ENCODE measurements at regions not wholly inside any gene's neighbourhood (a gene's known extent, or its start where the extent isn't known, plus 50 kb on each side); places are given as distances from the start of the nearest gene placed in this dataset.

DNA sequence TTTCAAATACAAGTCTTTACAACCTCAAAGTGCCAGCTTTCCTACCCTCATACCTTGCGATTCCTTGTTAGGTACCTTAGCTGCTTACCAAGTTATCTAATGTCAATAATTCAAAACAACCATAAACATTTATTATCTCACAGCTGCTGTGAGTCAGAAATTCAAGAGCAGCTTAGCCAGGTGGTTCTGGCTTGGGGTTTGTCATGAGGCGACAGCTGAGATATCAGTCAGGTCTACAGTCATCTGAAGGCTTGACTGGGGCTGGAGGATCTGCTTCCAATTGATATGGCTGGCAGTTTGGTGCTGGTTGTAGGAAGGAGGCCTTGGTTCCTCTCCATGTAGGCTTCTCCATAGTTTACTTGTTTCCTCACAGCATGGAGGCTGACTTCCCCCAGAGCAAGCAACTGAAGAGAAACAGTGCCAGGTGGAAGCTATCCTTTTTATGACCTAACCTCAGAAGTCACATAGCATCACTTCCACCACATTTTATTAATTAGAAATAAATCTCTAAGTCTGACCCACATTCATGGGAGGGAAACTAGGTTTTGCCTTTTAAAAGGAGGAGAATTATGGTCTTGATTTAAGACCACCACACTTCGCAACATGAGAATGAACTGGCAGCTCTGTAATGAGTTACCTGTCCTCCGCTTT is 103.3 kb upstream of the FGGY start:
- H3K27me3 ChIP-seq (ENCODE audit: control insufficient read depth, insufficient read depth, low read length): no peaks in the 10 kb centered on the region
- H3K4me3 ChIP-seq (ENCODE audit: low read depth, low read length): no peak overlapping the region
- DNase-seq (ENCODE audit: low read depth): no peak
- H3K36me3 ChIP-seq (ENCODE audit: control insufficient read depth, insufficient read depth, low read length): no peaks in the 10 kb centered on the region
- TF ChIP-seq, protein P1, sequence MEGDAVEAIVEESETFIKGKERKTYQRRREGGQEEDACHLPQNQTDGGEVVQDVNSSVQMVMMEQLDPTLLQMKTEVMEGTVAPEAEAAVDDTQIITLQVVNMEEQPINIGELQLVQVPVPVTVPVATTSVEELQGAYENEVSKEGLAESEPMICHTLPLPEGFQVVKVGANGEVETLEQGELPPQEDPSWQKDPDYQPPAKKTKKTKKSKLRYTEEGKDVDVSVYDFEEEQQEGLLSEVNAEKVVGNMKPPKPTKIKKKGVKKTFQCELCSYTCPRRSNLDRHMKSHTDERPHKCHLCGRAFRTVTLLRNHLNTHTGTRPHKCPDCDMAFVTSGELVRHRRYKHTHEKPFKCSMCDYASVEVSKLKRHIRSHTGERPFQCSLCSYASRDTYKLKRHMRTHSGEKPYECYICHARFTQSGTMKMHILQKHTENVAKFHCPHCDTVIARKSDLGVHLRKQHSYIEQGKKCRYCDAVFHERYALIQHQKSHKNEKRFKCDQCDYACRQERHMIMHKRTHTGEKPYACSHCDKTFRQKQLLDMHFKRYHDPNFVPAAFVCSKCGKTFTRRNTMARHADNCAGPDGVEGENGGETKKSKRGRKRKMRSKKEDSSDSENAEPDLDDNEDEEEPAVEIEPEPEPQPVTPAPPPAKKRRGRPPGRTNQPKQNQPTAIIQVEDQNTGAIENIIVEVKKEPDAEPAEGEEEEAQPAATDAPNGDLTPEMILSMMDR (IDR thresholded peaks at IDR 0.05; ENCODE audit: insufficient read depth, low read length, poor library complexity, severe bottlenecking): no peak

DNA sequence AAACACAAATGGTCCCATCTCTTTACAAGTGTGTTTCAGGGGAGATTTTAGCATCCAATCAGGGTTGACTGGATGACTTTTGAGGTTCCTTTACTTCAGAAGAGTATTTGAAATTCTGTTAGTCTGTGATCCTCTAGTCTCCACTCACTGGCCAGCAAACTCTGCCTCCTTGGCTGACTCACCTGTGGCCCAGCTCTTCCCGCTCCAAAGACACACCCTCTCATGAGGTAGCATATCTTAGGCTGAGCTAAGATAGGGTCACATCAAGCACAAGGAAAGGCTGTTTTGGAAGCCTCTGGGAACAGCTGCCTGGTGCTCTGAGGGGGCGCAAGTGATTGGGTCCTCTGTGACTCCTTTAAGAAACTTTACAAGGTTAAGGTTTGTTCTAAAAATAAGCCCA is 102.3 kb upstream of the FGGY start:
- Histone ChIP-seq H3K36me3 (ENCODE audit: control insufficient read depth, insufficient read depth, low read length) (no peaks in the 10 kb centered on the region), H3K4me3 (ENCODE audit: low read depth, low read length) (no peak overlapping the region), H3K27me3 (ENCODE audit: control insufficient read depth, insufficient read depth, low read length) (no peaks in the 10 kb centered on the region)
- DNase-seq (ENCODE audit: low read depth): no peak
- TF ChIP-seq, protein P1 (IDR thresholded peaks at IDR 0.05; ENCODE audit: insufficient read depth, low read length, poor library complexity, severe bottlenecking): no peak

DNA sequence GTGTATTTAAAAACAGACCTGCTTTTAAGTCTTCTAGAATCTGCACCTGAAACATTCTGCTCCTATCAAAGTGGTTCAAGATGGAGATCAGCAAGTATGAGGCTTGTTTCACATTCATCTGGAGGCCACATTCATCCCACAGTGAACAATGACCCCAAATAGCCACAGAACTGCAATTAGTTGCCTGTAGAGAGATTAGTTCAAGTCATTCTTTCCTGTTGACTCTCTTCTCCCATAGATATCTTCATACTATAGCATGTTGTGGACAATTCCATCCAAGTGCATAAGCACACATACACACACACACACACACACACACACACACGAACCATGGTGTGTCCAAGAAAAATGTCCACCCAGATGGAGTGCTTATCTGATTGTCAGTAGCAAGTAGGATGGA is 101.7 kb upstream of the FGGY start:
- H3K4me3 ChIP-seq (ENCODE audit: low read depth, low read length): no peak overlapping the region
- DNase-seq (ENCODE audit: low read depth): no peak
- H3K36me3 ChIP-seq (ENCODE audit: control insufficient read depth, insufficient read depth, low read length): no peaks in the 10 kb centered on the region
- no peaks in the 10 kb centered on the region for H3K27me3 ChIP-seq (ENCODE audit: control insufficient read depth, insufficient read depth, low read length)
- TF ChIP-seq, protein P1 (IDR thresholded peaks at IDR 0.05; ENCODE audit: insufficient read depth, low read length, poor library complexity, severe bottlenecking): no peak

DNA sequence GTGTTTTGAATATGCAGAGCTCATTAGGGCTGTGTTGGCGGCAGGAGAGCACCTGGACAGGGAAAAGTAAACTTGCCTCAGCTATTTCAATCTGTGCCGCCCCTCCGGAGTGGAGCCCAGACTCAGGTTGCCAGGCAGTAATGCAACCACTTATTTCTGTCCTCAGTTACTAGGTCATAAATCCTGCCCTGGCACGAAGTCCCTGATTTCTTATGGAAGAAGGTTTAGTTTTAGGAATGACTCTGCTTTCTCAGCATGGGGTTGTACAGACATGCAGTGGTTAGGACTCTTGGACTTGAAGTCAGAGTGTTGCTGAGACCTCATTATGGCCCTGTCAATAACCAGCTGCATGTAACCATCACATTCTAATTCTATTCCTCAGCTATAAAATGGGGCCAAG is 98.3 kb upstream of the FGGY start:
- H3K4me3 ChIP-seq (ENCODE audit: low read depth, low read length): no peak overlapping the region
- no peaks in the 10 kb centered on the region for H3K27me3 ChIP-seq (ENCODE audit: control insufficient read depth, insufficient read depth, low read length)
- DNase-seq (ENCODE audit: low read depth): no peak
- TF ChIP-seq, protein P1 (IDR thresholded peaks at IDR 0.05; ENCODE audit: insufficient read depth, low read length, poor library complexity, severe bottlenecking): no peak
- no peaks in the 10 kb centered on the region for H3K36me3 ChIP-seq (ENCODE audit: control insufficient read depth, insufficient read depth, low read length)

DNA sequence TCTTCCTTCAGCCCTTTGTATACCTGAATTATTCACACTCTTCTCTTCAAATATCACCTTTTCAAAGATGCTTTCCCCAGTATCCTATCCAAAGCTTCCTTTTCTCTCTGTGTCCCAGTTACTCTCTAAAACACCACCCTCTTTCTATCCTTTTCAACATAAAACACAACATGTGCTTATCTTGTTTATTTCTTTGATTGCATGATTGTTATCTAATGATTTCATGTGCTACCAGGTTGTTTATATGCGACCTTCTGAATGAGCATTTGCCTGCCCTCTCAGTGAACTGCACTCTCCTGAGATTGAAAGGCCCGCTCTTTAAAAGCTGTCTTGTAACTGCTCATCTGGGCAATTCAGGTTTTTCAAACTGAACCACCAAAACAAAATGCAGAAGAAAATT is 97.7 kb upstream of the FGGY start:
- no peaks in the 10 kb centered on the region for H3K27me3 ChIP-seq (ENCODE audit: control insufficient read depth, insufficient read depth, low read length)
- TF ChIP-seq, protein P1 (IDR thresholded peaks at IDR 0.05; ENCODE audit: insufficient read depth, low read length, poor library complexity, severe bottlenecking): no peak

DNA sequence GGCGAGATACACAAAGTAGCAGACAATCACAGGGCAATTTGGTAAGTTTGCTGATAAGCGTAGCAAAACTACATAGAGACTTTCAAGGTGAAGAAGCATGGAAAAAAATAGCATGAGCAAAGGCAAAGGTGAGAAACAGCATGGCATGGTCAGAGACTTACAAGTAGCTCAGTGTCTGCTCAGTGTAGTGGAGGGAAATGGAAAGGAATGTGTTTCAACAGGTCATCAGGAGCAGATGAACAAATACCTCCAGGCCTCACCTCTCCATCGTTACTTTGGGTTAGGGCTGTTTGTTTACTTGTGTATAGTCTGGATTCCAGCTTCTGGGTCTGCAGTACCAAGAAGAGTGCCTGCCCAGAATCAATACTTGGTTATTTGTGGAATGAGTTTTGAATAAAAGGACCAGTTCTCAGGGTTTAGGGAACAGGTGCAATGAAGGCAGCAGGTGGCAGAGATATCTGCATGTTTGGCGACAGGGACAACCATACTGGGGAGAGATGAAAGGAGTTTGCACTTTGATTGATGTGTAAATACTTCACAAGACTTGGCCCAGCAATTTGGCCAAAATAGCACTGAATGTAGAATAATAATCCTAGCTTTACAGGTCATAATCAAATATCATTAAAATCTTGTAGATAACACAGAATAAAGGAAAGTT is 97.0 kb upstream of the FGGY start:
- H3K36me3 ChIP-seq (ENCODE audit: control insufficient read depth, insufficient read depth, low read length): no peaks in the 10 kb centered on the region
- no peak for DNase-seq (ENCODE audit: low read depth)
- no peak overlapping the region for H3K4me3 ChIP-seq (ENCODE audit: low read depth, low read length)
- TF ChIP-seq, protein P1 (IDR thresholded peaks at IDR 0.05; ENCODE audit: insufficient read depth, low read length, poor library complexity, severe bottlenecking): no peak
- no peaks in the 10 kb centered on the region for H3K27me3 ChIP-seq (ENCODE audit: control insufficient read depth, insufficient read depth, low read length)

More for the DNA sequence above, 97.7 kb upstream of the FGGY start:
- Histone ChIP-seq H3K36me3 (ENCODE audit: control insufficient read depth, insufficient read depth, low read length) (no peaks in the 10 kb centered on the region), H3K4me3 (ENCODE audit: low read depth, low read length) (no peak overlapping the region)
- no peak for DNase-seq (ENCODE audit: low read depth)

All from kidney epithelial cell (primary cell).